Osteoblast (primary cell): ENCODE measurements at regions not wholly inside any gene's neighbourhood (a gene's known extent, or its start where the extent isn't known, plus 50 kb on each side); places are given as distances from the start of the nearest gene placed in this dataset.

ENCODE experiments used
- DNase-seq: peaks from one replicate; pipeline ENCODE4 v3.0.0; 2011; ENCODE audit warnings: low spot score, mixed read lengths; ENCODE audit not compliant: insufficient read length; ENCODE audit errors: missing footprints
- H2AFZ ChIP-seq: 2 replicates; pipeline ENCODE4 v1.6.0; 2011; ENCODE audit warnings: mild to moderate bottlenecking, low read length
- H3K27ac ChIP-seq: 2 replicates; pipeline ENCODE4 v1.5.1; 2011; ENCODE audit warnings: mild to moderate bottlenecking, low read depth, low read length, moderate library complexity
- H3K27me3 ChIP-seq: 2 replicates; pipeline ENCODE4 v1.6.0; 2012; ENCODE audit warnings: mild to moderate bottlenecking, control low read depth, inconsistent platforms, low read length, moderate library complexity; ENCODE audit not compliant: insufficient read depth
- H3K36me3 ChIP-seq: 2 replicates; pipeline ENCODE4 v1.5.1; 2011; ENCODE audit warnings: mild to moderate bottlenecking, low read length, control low read depth, moderate library complexity; ENCODE audit not compliant: insufficient read depth
- H3K4me1 ChIP-seq: 2 replicates; pipeline ENCODE4 v1.5.1; 2011; ENCODE audit warnings: mild to moderate bottlenecking, low read length, control low read depth, moderate library complexity; ENCODE audit not compliant: insufficient read depth
- H3K4me2 ChIP-seq: 2 replicates; pipeline ENCODE4 v1.6.0; 2011; ENCODE audit warnings: mild to moderate bottlenecking, low read length; ENCODE audit not compliant: insufficient read depth
- H3K4me3 ChIP-seq: fragments of 200-600 bp; sonication (generic); 3 replicates; pipeline ENCODE4 v1.5.1; 2012; ENCODE audit warnings: mild to moderate bottlenecking, low read length, inconsistent platforms; ENCODE audit not compliant: insufficient read depth
- H3K79me2 ChIP-seq: 2 replicates; pipeline ENCODE4 v1.6.0; 2012; ENCODE audit warnings: mild to moderate bottlenecking, low read length, control low read depth, inconsistent platforms; ENCODE audit not compliant: insufficient read depth
- H3K9me3 ChIP-seq: 2 replicates; pipeline ENCODE4 v1.5.1; 2011; ENCODE audit warnings: low read depth, low read length, control low read depth
- H4K20me1 ChIP-seq: 2 replicates; pipeline ENCODE4 v1.6.0; 2012; ENCODE audit warnings: mild to moderate bottlenecking, low read length, control low read depth; ENCODE audit not compliant: insufficient read depth
- TF ChIP-seq, protein P1 (sequence below): IDR thresholded peaks from 2 replicates; pipeline ENCODE4 v1.5.1; 2011; ENCODE audit warnings: mild to moderate bottlenecking, low read depth, low read length, moderate library complexity; ENCODE audit errors: extremely low read depth

DNA sequence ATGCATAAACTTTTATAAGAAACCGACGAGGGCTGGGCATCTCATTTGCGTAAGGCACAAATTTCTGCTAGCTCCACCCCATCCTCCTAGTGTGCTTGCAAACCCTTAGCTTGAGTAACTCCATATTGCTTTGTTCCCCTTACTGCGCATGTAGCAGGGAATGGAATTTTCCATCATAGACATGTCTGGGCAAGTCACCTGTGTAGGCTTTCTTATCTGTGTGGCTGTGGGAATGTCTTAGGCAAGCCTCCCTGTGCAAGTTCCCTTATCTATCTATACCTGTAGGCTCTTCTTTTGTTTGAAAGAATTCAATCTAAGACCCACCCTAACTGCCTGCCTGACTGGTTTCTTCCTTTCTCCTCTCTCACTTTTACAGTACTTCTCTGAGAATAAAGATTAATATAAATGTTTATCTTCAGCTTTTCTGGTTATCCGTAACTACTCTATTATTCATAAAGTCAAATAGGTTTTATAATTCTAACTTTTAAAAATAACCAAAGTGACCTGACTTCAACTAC lies 217.6 kb upstream of the FIGN start:
- Histone ChIP-seq H3K4me2 (no peak overlapping the region), H4K20me1 (no peaks in the 10 kb centered on the region), H3K4me1 (no peaks in the 10 kb centered on the region), H3K79me2 (no peaks in the 10 kb centered on the region), H3K27ac (no peak overlapping the region), H3K27me3 (no peaks in the 10 kb centered on the region), H2AFZ (no peak overlapping the region), H3K36me3 (no peaks in the 10 kb centered on the region), H3K4me3 (no peak overlapping the region), H3K9me3 (no peaks in the 10 kb centered on the region)
- DNase-seq: no peak
- TF ChIP-seq, protein P1, sequence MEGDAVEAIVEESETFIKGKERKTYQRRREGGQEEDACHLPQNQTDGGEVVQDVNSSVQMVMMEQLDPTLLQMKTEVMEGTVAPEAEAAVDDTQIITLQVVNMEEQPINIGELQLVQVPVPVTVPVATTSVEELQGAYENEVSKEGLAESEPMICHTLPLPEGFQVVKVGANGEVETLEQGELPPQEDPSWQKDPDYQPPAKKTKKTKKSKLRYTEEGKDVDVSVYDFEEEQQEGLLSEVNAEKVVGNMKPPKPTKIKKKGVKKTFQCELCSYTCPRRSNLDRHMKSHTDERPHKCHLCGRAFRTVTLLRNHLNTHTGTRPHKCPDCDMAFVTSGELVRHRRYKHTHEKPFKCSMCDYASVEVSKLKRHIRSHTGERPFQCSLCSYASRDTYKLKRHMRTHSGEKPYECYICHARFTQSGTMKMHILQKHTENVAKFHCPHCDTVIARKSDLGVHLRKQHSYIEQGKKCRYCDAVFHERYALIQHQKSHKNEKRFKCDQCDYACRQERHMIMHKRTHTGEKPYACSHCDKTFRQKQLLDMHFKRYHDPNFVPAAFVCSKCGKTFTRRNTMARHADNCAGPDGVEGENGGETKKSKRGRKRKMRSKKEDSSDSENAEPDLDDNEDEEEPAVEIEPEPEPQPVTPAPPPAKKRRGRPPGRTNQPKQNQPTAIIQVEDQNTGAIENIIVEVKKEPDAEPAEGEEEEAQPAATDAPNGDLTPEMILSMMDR: no peak

DNA sequence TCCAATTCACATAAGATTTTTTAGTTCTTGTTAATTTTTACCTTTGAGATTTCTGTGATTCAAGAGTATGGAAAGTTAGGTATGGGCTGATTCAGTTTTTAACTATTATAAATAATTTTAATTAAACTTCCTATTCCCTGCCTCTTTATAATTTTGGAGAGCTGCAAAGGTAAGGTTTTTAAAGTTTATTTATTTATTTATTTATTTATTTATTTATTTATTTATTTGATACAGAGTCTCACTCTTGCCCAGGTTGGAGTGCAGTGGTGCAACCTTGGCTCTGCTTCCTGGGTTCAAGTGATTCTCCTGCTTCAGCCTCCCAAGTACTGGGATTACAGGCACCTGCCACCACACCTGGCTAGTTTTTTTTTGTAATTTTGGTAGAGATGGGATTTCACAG lies 215.5 kb upstream of the FIGN start:
- Histone ChIP-seq H3K27me3 (no peaks in the 10 kb centered on the region), H3K4me3 (no peak overlapping the region), H3K36me3 (no peaks in the 10 kb centered on the region), H4K20me1 (no peaks in the 10 kb centered on the region), H3K27ac (no peak overlapping the region), H3K9me3 (no peaks in the 10 kb centered on the region), H2AFZ (no peak overlapping the region), H3K79me2 (no peaks in the 10 kb centered on the region), H3K4me2 (no peak overlapping the region), H3K4me1 (no peaks in the 10 kb centered on the region)
- TF ChIP-seq, protein P1: no peak
- DNase-seq: no peak

DNA sequence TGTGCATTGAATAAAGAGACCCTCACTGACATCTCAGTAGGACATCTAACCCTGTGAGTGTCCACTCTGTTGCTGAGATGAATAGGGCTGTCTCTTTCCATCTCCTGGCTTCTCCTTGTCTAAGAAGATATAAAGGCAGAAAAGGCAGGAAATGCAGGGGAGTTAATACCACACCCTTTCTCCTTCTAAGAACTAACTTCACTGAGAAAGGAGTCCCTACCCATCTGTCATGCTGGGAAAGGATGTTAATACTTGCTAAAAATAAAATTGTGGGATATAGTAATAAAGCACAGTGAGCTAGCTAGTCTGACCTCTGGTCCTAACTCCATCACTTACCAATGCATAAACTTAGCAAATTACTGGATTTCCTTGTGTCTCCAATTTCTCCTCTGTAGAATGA lies 213.9 kb upstream of the FIGN start:
- TF ChIP-seq, protein P1: no peak
- no peak overlapping the region for H3K4me3 ChIP-seq
- H3K4me1 ChIP-seq: no peaks in the 10 kb centered on the region
- no peak overlapping the region for H2AFZ ChIP-seq
- no peak for DNase-seq
- H4K20me1 ChIP-seq: no peaks in the 10 kb centered on the region
- H3K27ac ChIP-seq: no peak overlapping the region
- H3K9me3 ChIP-seq: no peaks in the 10 kb centered on the region
- no peaks in the 10 kb centered on the region for H3K27me3 ChIP-seq
- no peaks in the 10 kb centered on the region for H3K36me3 ChIP-seq
- H3K79me2 ChIP-seq: no peaks in the 10 kb centered on the region
- no peak overlapping the region for H3K4me2 ChIP-seq

DNA sequence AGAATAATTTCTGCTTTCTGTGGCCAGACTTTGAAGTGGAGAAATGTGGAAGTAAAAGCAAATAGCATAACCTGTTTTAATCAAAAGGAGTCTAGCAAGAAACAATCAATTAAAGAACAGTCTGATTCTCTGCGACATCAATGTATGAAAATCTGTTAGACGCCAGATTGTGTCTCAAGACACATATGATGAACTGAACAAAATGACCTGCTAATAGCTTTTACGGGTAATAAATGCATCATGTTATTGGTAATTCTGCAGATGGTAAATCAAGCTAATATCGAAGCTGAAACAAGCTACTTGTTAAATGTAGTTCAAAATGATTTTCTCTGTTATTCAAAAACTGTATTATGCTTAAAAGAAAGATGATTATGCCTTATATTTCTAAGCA lies 208.5 kb upstream of the FIGN start:
- H3K4me3 ChIP-seq: no peak overlapping the region
- no peaks in the 10 kb centered on the region for H3K4me1 ChIP-seq
- no peaks in the 10 kb centered on the region for H3K36me3 ChIP-seq
- no peak overlapping the region for H3K27ac ChIP-seq
- no peaks in the 10 kb centered on the region for H3K27me3 ChIP-seq
- H3K9me3 ChIP-seq: no peaks in the 10 kb centered on the region
- no peak overlapping the region for H3K4me2 ChIP-seq
- no peaks in the 10 kb centered on the region for H3K79me2 ChIP-seq
- DNase-seq: no peak
- TF ChIP-seq, protein P1: no peak
- no peaks in the 10 kb centered on the region for H4K20me1 ChIP-seq
- H2AFZ ChIP-seq: no peak overlapping the region
